Keratinocyte (primary cell): ENCODE measurements at regions not wholly inside any gene's neighbourhood (a gene's known extent, or its start where the extent isn't known, plus 50 kb on each side); places are given as distances from the start of the nearest gene placed in this dataset.

Source experiments
- DNase-seq: peaks from one replicate; pipeline ENCODE4 v3.0.0-alpha.2; 2011; ENCODE audit warnings: low read depth, missing footprints, low spot score
- FAIRE-seq: peaks from 2 replicates; lab custom pipeline; 2011; peaks lifted over from hg19 to GRCh38; lab: Jason Lieb, UNC
- H2AFZ ChIP-seq: 2 replicates; pipeline ENCODE4 v1.6.0; 2012; ENCODE audit warnings: low read length, control low read depth, inconsistent platforms; ENCODE audit not compliant: control insufficient read depth
- H3K27ac ChIP-seq: 2 replicates; pipeline ENCODE4 v1.5.1; 2011; ENCODE audit warnings: low read length; ENCODE audit not compliant: control insufficient read depth, insufficient read depth
- H3K27me3 ChIP-seq: 3 replicates; pipeline ENCODE4 v1.6.0; 2011; ENCODE audit warnings: low read length; ENCODE audit not compliant: control insufficient read depth, insufficient read depth; ENCODE audit errors: extremely low read depth
- H3K36me3 ChIP-seq, 2 experiments: 2 replicates in 1 of 2; 3 replicates in 1 of 2; pipeline ENCODE4 v1.5.1; 2011; ENCODE audit warnings: low read length in 2 of 2, mild to moderate bottlenecking in 1 of 2; ENCODE audit not compliant: control insufficient read depth in 2 of 2, insufficient read depth in 2 of 2; ENCODE audit errors: extremely low read depth in 1 of 2
- H3K4me1 ChIP-seq: 3 replicates; pipeline ENCODE4 v1.5.1; 2011; ENCODE audit warnings: low read length; ENCODE audit not compliant: control insufficient read depth, insufficient read depth; ENCODE audit errors: extremely low read depth
- H3K4me2 ChIP-seq: 3 replicates; pipeline ENCODE4 v1.6.0; 2011; ENCODE audit warnings: low read depth, low read length; ENCODE audit not compliant: control insufficient read depth, insufficient read depth; ENCODE audit errors: extremely low read depth
- H3K4me3 ChIP-seq, 3 experiments: fragments of 200-600 bp in 1 of 3; sonication (generic) in 1 of 3; 2 replicates in 2 of 3; 3 replicates in 1 of 3; pipeline ENCODE4 v1.5.1; 2011 to 2016; ENCODE audit warnings: low read length in 3 of 3, mild to moderate bottlenecking in 3 of 3, control low read depth in 2 of 3, inconsistent platforms in 1 of 3, low read depth in 1 of 3, mixed read lengths in 1 of 3, mixed run types in 1 of 3, moderate library complexity in 1 of 3; ENCODE audit not compliant: control insufficient read depth in 2 of 3, insufficient read depth in 2 of 3; ENCODE audit errors: extremely low read depth in 1 of 3
- H3K79me2 ChIP-seq: 2 replicates; pipeline ENCODE4 v1.6.0; 2012; ENCODE audit warnings: low read length; ENCODE audit not compliant: control insufficient read depth, insufficient read depth
- H3K9ac ChIP-seq: 3 replicates; pipeline ENCODE4 v1.6.0; 2011; ENCODE audit warnings: low read length; ENCODE audit not compliant: control insufficient read depth, insufficient read depth; ENCODE audit errors: extremely low read depth
- H3K9me1 ChIP-seq: 3 replicates; pipeline ENCODE4 v1.6.0; 2011; ENCODE audit warnings: low read length; ENCODE audit not compliant: control insufficient read depth, insufficient read depth; ENCODE audit errors: extremely low read depth
- H3K9me3 ChIP-seq: 2 replicates; pipeline ENCODE4 v1.5.1; 2012; ENCODE audit warnings: low read depth, low read length; ENCODE audit not compliant: control insufficient read depth
- H4K20me1 ChIP-seq: 3 replicates; pipeline ENCODE4 v1.6.0; 2011; ENCODE audit warnings: low read length; ENCODE audit not compliant: control insufficient read depth, insufficient read depth; ENCODE audit errors: extremely low read depth
- EZH2 ChIP-seq: IDR thresholded peaks from one replicate; pipeline ENCODE4 v1.6.1; 2012; ENCODE audit warnings: inconsistent platforms, mild to moderate bottlenecking, low read length, moderate library complexity
- dilution Hi-C: fragments of 300-500 bp; cut with MboI; formaldehyde crosslinking; loops from one replicate; pipeline ENCODE4 v1.7.0; 2020; ENCODE audit warnings: low sequenced_read_pairs; ENCODE audit not compliant: extremely low pct_ligation_motif_present
- TF ChIP-seq, protein P1 (sequence below), 3 experiments: IDR thresholded peaks in 1 of 3; conservative IDR thresholded peaks in 1 of 3; optimal IDR thresholded peaks in 1 of 3; 2 replicates in 2 of 3; 3 replicates in 1 of 3; pipeline versions ENCODE3 to v1.5.1; 2011; ENCODE audit warnings: low read length in 3 of 3, mild to moderate bottlenecking in 3 of 3, moderate library complexity in 2 of 3, control low read depth in 1 of 3, inconsistent platforms in 1 of 3; ENCODE audit not compliant: insufficient read depth in 2 of 3; ENCODE audit errors: extremely low read depth in 1 of 3

GRCh38 chr20:21609981-21610380 lies 95.5 kb upstream of the PAX1 start:
- Histone ChIP-seq H3K4me1 (no peaks in the 10 kb centered on the region), H3K79me2 (no peaks in the 10 kb centered on the region), H3K9ac (no peak overlapping the region), H3K27ac (no peak overlapping the region), H3K9me3 (no peaks in the 10 kb centered on the region), H3K27me3 (no peaks in the 10 kb centered on the region), H4K20me1 (no peaks in the 10 kb centered on the region), H3K4me3 (no peak overlapping the region), H2AFZ (no peak overlapping the region), H3K36me3 (no peaks in the 10 kb centered on the region), H3K9me1 (no peaks in the 10 kb centered on the region), H3K4me2 (no peak overlapping the region)
- dilution Hi-C loops = no loop called here
- no peak for TF ChIP-seq EZH2
- TF ChIP-seq, protein P1, sequence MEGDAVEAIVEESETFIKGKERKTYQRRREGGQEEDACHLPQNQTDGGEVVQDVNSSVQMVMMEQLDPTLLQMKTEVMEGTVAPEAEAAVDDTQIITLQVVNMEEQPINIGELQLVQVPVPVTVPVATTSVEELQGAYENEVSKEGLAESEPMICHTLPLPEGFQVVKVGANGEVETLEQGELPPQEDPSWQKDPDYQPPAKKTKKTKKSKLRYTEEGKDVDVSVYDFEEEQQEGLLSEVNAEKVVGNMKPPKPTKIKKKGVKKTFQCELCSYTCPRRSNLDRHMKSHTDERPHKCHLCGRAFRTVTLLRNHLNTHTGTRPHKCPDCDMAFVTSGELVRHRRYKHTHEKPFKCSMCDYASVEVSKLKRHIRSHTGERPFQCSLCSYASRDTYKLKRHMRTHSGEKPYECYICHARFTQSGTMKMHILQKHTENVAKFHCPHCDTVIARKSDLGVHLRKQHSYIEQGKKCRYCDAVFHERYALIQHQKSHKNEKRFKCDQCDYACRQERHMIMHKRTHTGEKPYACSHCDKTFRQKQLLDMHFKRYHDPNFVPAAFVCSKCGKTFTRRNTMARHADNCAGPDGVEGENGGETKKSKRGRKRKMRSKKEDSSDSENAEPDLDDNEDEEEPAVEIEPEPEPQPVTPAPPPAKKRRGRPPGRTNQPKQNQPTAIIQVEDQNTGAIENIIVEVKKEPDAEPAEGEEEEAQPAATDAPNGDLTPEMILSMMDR (optimal IDR thresholded peaks at IDR 0.05 in 1 of 3, IDR thresholded peaks at IDR 0.05 in 1 of 3, conservative IDR thresholded peaks at IDR 0.05 in 1 of 3; ENCODE audit: extremely low read depth in 1 of 3, insufficient read depth in 2 of 3, low read length in 3 of 3) = no peak
- FAIRE-seq = no peak
- DNase-seq = no peak

DNA sequence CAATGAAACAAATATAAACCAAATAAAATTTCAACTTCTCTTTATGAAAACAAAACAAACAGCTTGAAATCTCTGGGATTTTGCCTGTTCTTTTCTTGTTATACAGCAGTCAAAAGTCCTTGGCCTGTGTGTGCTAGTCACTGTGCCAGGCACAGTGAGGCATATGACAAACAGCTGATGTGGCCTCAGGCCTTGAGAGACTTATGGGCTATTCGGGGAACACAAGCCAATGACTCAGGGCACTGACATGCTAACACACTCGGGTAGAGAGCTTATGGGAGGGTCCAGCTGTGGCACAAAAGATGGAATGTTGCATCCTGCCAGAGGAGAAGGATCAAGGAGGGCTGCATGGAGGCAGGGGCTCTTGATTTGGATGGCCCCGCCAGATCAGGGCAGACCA lies 95.4 kb upstream of the NKX2-2 start:
- no peaks in the 10 kb centered on the region for H4K20me1 ChIP-seq
- H3K4me2 ChIP-seq = no peak overlapping the region
- dilution Hi-C loops = no loop called here
- no peaks in the 10 kb centered on the region for H3K9me3 ChIP-seq
- no peaks in the 10 kb centered on the region for H3K4me1 ChIP-seq
- H3K27me3 ChIP-seq = no peaks in the 10 kb centered on the region
- no peak overlapping the region for H2AFZ ChIP-seq
- H3K4me3 ChIP-seq = no peak overlapping the region
- H3K9ac ChIP-seq = no peak overlapping the region
- H3K9me1 ChIP-seq = no peaks in the 10 kb centered on the region
- H3K36me3 ChIP-seq = no peaks in the 10 kb centered on the region
- no peak overlapping the region for H3K27ac ChIP-seq
- H3K79me2 ChIP-seq = no peaks in the 10 kb centered on the region
- DNase-seq = no peak
- TF ChIP-seq, protein P1 (optimal IDR thresholded peaks at IDR 0.05 in 1 of 3, IDR thresholded peaks at IDR 0.05 in 1 of 3, conservative IDR thresholded peaks at IDR 0.05 in 1 of 3; ENCODE audit: extremely low read depth in 1 of 3, insufficient read depth in 2 of 3, low read length in 3 of 3) = no peak
- TF ChIP-seq EZH2 = no peak
- FAIRE-seq = no peak
